A549 (cell line): ENCODE measurements at regions not wholly inside any gene's neighbourhood (a gene's known extent, or its start where the extent isn't known, plus 50 kb on each side); places are given as distances from the start of the nearest gene placed in this dataset.

ENCODE experiments used
- EHMT2 ChIP-seq: fragments of 200-600 bp; sonication (generic); IDR thresholded peaks from 2 replicates; pipeline ENCODE4 v1.6.1; 2016; ENCODE audit warnings: antibody characterized with exemption, low read depth, mild to moderate bottlenecking, moderate library complexity
- EP300 ChIP-seq, 2 experiments: fragments of >200 bp; sonication (Bioruptor Twin); formaldehyde crosslinking; IDR thresholded peaks; 2 replicates in 1 of 2; 3 replicates in 1 of 2; pipeline ENCODE4 v1.6.1; 2016 to 2017
- ESRRA ChIP-seq: fragments of 150-350 bp; IDR thresholded peaks from 2 replicates; pipeline ENCODE4 v1.6.1; 2014; ENCODE audit warnings: mild to moderate bottlenecking, low read length, borderline replicate concordance
- HDAC2 ChIP-seq: fragments of 200-600 bp; sonication (generic); IDR thresholded peaks from 2 replicates; pipeline ENCODE4 v1.6.1; 2016
- MAZ ChIP-seq: fragments of 150-350 bp; IDR thresholded peaks from 2 replicates; pipeline ENCODE4 v1.6.1; 2014; ENCODE audit warnings: antibody characterized with exemption, low read depth, low read length, borderline replicate concordance
- POLR2AphosphoS2 ChIP-seq: conservative IDR thresholded peaks from 2 replicates; pipeline ENCODE4 v1.6.1; 2012; ENCODE audit warnings: low read length, improper control_type of control experiment, inconsistent platforms
- SMC3 ChIP-seq: fragments of >200 bp; sonication (Bioruptor Twin); formaldehyde crosslinking; IDR thresholded peaks from 3 replicates; pipeline ENCODE4 v1.6.1; 2018; ENCODE audit warnings: inconsistent platforms
- TF ChIP-seq, protein P1 (sequence below): fragments of >200 bp; sonication (Bioruptor Twin); formaldehyde crosslinking; IDR thresholded peaks from 3 replicates; pipeline ENCODE4 v1.5.1; 2016
- TF ChIP-seq, protein P2 (sequence below): fragments of 250-450 bp; sonication (Bioruptor Pico); IDR thresholded peaks from 2 replicates; pipeline ENCODE4 v1.5.0; 2021; ENCODE audit warnings: mild to moderate bottlenecking, moderate library complexity, borderline replicate concordance
- TF ChIP-seq, protein P3 (sequence below): IDR thresholded peaks from 2 replicates; pipeline ENCODE4 v1.6.1; 2012; ENCODE audit warnings: low read depth, borderline replicate concordance
- TF ChIP-seq, protein P4 (sequence below): IDR thresholded peaks from 2 replicates; pipeline ENCODE4 v1.6.1; 2012

DNA sequence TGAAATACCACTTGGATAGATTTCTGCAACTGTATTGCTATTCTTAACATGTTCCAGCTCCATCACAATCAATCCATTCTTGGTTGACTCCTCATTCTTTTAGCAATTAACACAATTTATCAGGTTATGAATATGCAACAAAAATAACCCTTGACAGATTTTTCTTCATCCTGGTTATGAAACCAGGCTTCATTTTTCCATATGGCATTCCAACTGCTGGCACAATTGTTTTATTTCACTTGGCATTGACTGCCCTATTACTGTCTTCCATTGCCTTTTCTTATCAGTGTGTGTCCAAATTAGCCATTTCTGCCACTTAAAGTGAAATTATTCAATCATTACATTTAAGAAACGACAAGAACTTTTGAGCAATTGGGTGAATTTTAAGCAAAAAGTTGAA is 388.8 kb upstream of the EPHA5 start:
- no peak for TF ChIP-seq SMC3
- TF ChIP-seq, protein P1, sequence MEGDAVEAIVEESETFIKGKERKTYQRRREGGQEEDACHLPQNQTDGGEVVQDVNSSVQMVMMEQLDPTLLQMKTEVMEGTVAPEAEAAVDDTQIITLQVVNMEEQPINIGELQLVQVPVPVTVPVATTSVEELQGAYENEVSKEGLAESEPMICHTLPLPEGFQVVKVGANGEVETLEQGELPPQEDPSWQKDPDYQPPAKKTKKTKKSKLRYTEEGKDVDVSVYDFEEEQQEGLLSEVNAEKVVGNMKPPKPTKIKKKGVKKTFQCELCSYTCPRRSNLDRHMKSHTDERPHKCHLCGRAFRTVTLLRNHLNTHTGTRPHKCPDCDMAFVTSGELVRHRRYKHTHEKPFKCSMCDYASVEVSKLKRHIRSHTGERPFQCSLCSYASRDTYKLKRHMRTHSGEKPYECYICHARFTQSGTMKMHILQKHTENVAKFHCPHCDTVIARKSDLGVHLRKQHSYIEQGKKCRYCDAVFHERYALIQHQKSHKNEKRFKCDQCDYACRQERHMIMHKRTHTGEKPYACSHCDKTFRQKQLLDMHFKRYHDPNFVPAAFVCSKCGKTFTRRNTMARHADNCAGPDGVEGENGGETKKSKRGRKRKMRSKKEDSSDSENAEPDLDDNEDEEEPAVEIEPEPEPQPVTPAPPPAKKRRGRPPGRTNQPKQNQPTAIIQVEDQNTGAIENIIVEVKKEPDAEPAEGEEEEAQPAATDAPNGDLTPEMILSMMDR, result no peak
- TF ChIP-seq ESRRA, result no peak
- TF ChIP-seq EP300 (IDR thresholded peaks at IDR 0.05), result no peak
- no peak for TF ChIP-seq POLR2AphosphoS2
- TF ChIP-seq, protein P2, sequence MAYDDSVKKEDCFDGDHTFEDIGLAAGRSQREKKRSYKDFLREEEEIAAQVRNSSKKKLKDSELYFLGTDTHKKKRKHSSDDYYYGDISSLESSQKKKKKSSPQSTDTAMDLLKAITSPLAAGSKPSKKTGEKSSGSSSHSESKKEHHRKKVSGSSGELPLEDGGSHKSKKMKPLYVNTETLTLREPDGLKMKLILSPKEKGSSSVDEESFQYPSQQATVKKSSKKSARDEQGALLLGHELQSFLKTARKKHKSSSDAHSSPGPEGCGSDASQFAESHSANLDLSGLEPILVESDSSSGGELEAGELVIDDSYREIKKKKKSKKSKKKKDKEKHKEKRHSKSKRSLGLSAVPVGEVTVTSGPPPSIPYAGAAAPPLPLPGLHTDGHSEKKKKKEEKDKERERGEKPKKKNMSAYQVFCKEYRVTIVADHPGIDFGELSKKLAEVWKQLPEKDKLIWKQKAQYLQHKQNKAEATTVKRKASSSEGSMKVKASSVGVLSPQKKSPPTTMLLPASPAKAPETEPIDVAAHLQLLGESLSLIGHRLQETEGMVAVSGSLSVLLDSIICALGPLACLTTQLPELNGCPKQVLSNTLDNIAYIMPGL (CRISPR knock-in tag), result no peak
- TF ChIP-seq, protein P3, sequence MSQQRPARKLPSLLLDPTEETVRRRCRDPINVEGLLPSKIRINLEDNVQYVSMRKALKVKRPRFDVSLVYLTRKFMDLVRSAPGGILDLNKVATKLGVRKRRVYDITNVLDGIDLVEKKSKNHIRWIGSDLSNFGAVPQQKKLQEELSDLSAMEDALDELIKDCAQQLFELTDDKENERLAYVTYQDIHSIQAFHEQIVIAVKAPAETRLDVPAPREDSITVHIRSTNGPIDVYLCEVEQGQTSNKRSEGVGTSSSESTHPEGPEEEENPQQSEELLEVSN, result no peak
- no peak for TF ChIP-seq EHMT2
- TF ChIP-seq, protein P4, sequence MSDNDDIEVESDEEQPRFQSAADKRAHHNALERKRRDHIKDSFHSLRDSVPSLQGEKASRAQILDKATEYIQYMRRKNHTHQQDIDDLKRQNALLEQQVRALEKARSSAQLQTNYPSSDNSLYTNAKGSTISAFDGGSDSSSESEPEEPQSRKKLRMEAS, result no peak
- no peak for TF ChIP-seq HDAC2
- TF ChIP-seq MAZ, result no peak
